SK-N-SH (cell line): ENCODE measurements at regions not wholly inside any gene's neighbourhood (a gene's known extent, or its start where the extent isn't known, plus 50 kb on each side); places are given as distances from the start of the nearest gene placed in this dataset.

Experiments
- CTCF ChIA-PET: fragments of 300-600, 350-600 bp; formaldehyde crosslinking; extraction: SDS; loops from one replicate; lab custom pipeline; 2021; lab: Yijun Ruan, JAX
- POLR2A ChIA-PET: fragments of 350-600 bp; sonication (Branson Sonifier 250); formaldehyde crosslinking; extraction: SDS; loops from one replicate; lab custom pipeline; 2020; ENCODE audit warnings: antibody characterized with exemption, inconsistent platforms; lab: Yijun Ruan, JAX
- DNase-seq: peaks from one replicate; pipeline ENCODE4 v3.0.0; 2012
- H2AFZ ChIP-seq: fragments of 200-600 bp; sonication (generic); 2 replicates; pipeline ENCODE4 v1.8.1; 2016; ENCODE audit warnings: antibody characterized with exemption, mild to moderate bottlenecking, low read depth
- H3F3A ChIP-seq: fragments of 200-600 bp; sonication (generic); replicated peaks from 2 replicates; pipeline ENCODE3; 2016; ENCODE audit warnings: antibody characterized with exemption, mild to moderate bottlenecking; ENCODE audit not compliant: insufficient read depth
- H3K27ac ChIP-seq, 2 experiments: fragments of 200-500 bp in 1 of 2; fragments of 200-600 bp in 1 of 2; sonication (Bioruptor generic) in 1 of 2; sonication (generic), shearing (Covaris generic) in 1 of 2; 2 replicates each; pipeline versions ENCODE4 v1.5.1 to v1.6.1; 2014 to 2016; ENCODE audit warnings: low read depth in 2 of 2, inconsistent platforms in 1 of 2, low read length in 1 of 2, mild to moderate bottlenecking in 1 of 2, mixed read lengths in 1 of 2
- H3K27me3 ChIP-seq: fragments of 200-600 bp; sonication (generic), shearing (Covaris generic); 2 replicates; pipeline ENCODE4 v1.6.1; 2016; ENCODE audit warnings: mixed run types; ENCODE audit not compliant: insufficient read depth
- H3K36me3 ChIP-seq, 2 experiments: fragments of 200-500 bp in 1 of 2; fragments of 200-600 bp in 1 of 2; sonication (Bioruptor generic) in 1 of 2; sonication (generic) in 1 of 2; replicated peaks in 1 of 2; 2 replicates each; pipeline versions ENCODE3 to v1.5.1; 2014 to 2016; ENCODE audit warnings: low read length in 1 of 2, mild to moderate bottlenecking in 1 of 2; ENCODE audit not compliant: insufficient read depth in 2 of 2, control insufficient read depth in 1 of 2
- H3K4me1 ChIP-seq, 2 experiments: fragments of 200-500 bp in 1 of 2; fragments of 200-600 bp in 1 of 2; sonication (Bioruptor generic) in 1 of 2; sonication (generic), shearing (Covaris generic) in 1 of 2; 2 replicates each; pipeline versions ENCODE4 v1.5.1 to v1.6.1; 2014 to 2016; ENCODE audit warnings: low read depth in 1 of 2, low read length in 1 of 2, mixed run types in 1 of 2; ENCODE audit not compliant: insufficient read depth in 2 of 2, control insufficient read depth in 1 of 2
- H3K4me2 ChIP-seq: fragments of 200-600 bp; sonication (generic), shearing (Covaris generic); 2 replicates; pipeline ENCODE4 v1.6.1; 2017; ENCODE audit warnings: mixed run types
- H3K4me3 ChIP-seq, 2 experiments: fragments of 200-500 bp in 1 of 2; fragments of 200-600 bp in 1 of 2; sonication (Bioruptor generic) in 1 of 2; sonication (generic), shearing (Covaris generic) in 1 of 2; 2 replicates each; pipeline versions ENCODE4 v1.5.1 to v1.8.1; 2014 to 2016; ENCODE audit warnings: low read depth in 2 of 2, inconsistent platforms in 1 of 2, low read length in 1 of 2, mild to moderate bottlenecking in 1 of 2, mixed read lengths in 1 of 2, moderate library complexity in 1 of 2
- H3K79me2 ChIP-seq: fragments of 200-600 bp; sonication (generic); 2 replicates; pipeline ENCODE4 v1.8.1; 2017; ENCODE audit warnings: mild to moderate bottlenecking; ENCODE audit not compliant: insufficient read depth
- H3K9ac ChIP-seq: fragments of 200-600 bp; sonication (generic); 2 replicates; pipeline ENCODE4 v1.6.1; 2017; ENCODE audit warnings: mixed run types
- H3K9me2 ChIP-seq: fragments of 200-600 bp; sonication (generic); 2 replicates; pipeline ENCODE4 v1.6.1; 2017; ENCODE audit warnings: mixed run types
- H3K9me3 ChIP-seq: fragments of 200-600 bp; sonication (generic); 2 replicates; pipeline ENCODE4 v1.6.1; 2017; ENCODE audit warnings: mixed run types, mild to moderate bottlenecking, moderate library complexity
- H4K20me1 ChIP-seq: fragments of 200-600 bp; sonication (generic); 2 replicates; pipeline ENCODE4 v1.6.1; 2017; ENCODE audit warnings: mild to moderate bottlenecking, mixed run types; ENCODE audit not compliant: insufficient read depth
- CHD2 ChIP-seq: fragments of 150-350 bp; IDR thresholded peaks from 2 replicates; pipeline ENCODE4 v1.6.1; 2018; ENCODE audit warnings: low read length; ENCODE audit not compliant: partially characterized antibody
- CTCF ChIP-seq: fragments of 200-600 bp; sonication (generic); IDR thresholded peaks from 2 replicates; pipeline ENCODE4 v1.6.1; 2017; ENCODE audit warnings: antibody characterized with exemption, mild to moderate bottlenecking, moderate library complexity
- FOSL2 ChIP-seq: IDR thresholded peaks from 2 replicates; pipeline ENCODE4 v1.4.0; 2012; ENCODE audit warnings: low read depth, mild to moderate bottlenecking, moderate library complexity, borderline replicate concordance
- GABPA ChIP-seq: IDR thresholded peaks from 2 replicates; pipeline ENCODE4 v1.4.0; 2012; ENCODE audit warnings: low read depth, mild to moderate bottlenecking
- GATA2 ChIP-seq: sonication (generic); formaldehyde crosslinking; IDR thresholded peaks from 2 replicates; pipeline ENCODE4 v1.5.0; 2020; ENCODE audit warnings: mild to moderate bottlenecking, missing genetic modification reagents
- JUND ChIP-seq: IDR thresholded peaks from 2 replicates; pipeline ENCODE4 v1.4.0; 2012
- MAX ChIP-seq: IDR thresholded peaks from 2 replicates; pipeline ENCODE4 v1.4.0; 2012; ENCODE audit warnings: low read depth
- MXI1 ChIP-seq: IDR thresholded peaks from 2 replicates; pipeline ENCODE4 v1.6.1; 2012; ENCODE audit warnings: mild to moderate bottlenecking, low read depth, low read length, improper control_type of control experiment
- NFIC ChIP-seq: IDR thresholded peaks from 2 replicates; pipeline ENCODE4 v1.4.0; 2012; ENCODE audit warnings: borderline replicate concordance
- POLR2AphosphoS5 ChIP-seq: IDR thresholded peaks from 2 replicates; pipeline ENCODE4 v1.6.1; 2012; ENCODE audit warnings: low read depth, low read length
- RAD21 ChIP-seq: IDR thresholded peaks from 2 replicates; pipeline ENCODE4 v1.6.1; 2012; ENCODE audit warnings: mild to moderate bottlenecking, low read length
- RCOR1 ChIP-seq: fragments of 150-350 bp; IDR thresholded peaks from 2 replicates; pipeline ENCODE4 v1.6.1; 2017; ENCODE audit warnings: antibody characterized with exemption, low read length
- REST ChIP-seq: IDR thresholded peaks from 2 replicates; pipeline ENCODE4 v1.6.1; 2012; ENCODE audit warnings: mild to moderate bottlenecking, low read depth, low read length, moderate library complexity
- SIN3A ChIP-seq: IDR thresholded peaks from 2 replicates; pipeline ENCODE4 v1.6.1; 2012; ENCODE audit warnings: low read depth, mild to moderate bottlenecking, low read length, moderate library complexity, borderline replicate concordance
- SMC3 ChIP-seq: IDR thresholded peaks from 2 replicates; pipeline ENCODE4 v1.6.1; 2012; ENCODE audit warnings: low read depth, low read length, improper control_type of control experiment
- USF1 ChIP-seq: IDR thresholded peaks from 2 replicates; pipeline ENCODE4 v1.4.0; 2012; ENCODE audit warnings: low read depth, borderline replicate concordance
- USF2 ChIP-seq: fragments of 150-350 bp; IDR thresholded peaks from 2 replicates; pipeline ENCODE4 v1.6.1; 2017; ENCODE audit warnings: antibody characterized with exemption, low read length, low read depth, borderline replicate concordance
- YY1 ChIP-seq: IDR thresholded peaks from 2 replicates; pipeline ENCODE4 v1.4.0; 2012; ENCODE audit warnings: low read depth, mild to moderate bottlenecking
- ZBTB33 ChIP-seq: IDR thresholded peaks from 2 replicates; pipeline ENCODE4 v1.4.0; 2012; ENCODE audit warnings: low read depth, borderline replicate concordance
- WGBS: methylation state at CpG from one replicate; pipeline ENCODE4 v1.1.6; 2017; ENCODE audit warnings: low lambda C conversion rate; 5-methylcytosine and 5-hydroxymethylcytosine counted together

- TF ChIP-seq REST (no peak), USF1 (no peak), ZBTB33 (no peak), RCOR1 (no peak), SIN3A (no peak), MXI1 (no peak)
Measured at GRCh38 chr14:34172173-34172451, 221.2 kb upstream of the EGLN3 start (continued).

GRCh38 chr14:34171431-34172172, 220.7 kb upstream of the EGLN3 start:
- Histone ChIP-seq H3K4me3 (no peak overlapping the region), H3K4me2 (no peak overlapping the region), H3K9me3 (no peaks in the 10 kb centered on the region), H3K36me3 (no peaks in the 10 kb centered on the region), H3K27ac (no peak overlapping the region), H2AFZ (no peak overlapping the region), H4K20me1 (no peaks in the 10 kb centered on the region), H3K27me3 (peaks cover 3% of the 10 kb centered on the region; the same call in 1 of the 2 replicates), H3F3A (no peaks in the 10 kb centered on the region), H3K9me2 (no peaks in the 10 kb centered on the region), H3K4me1 (no peaks in the 10 kb centered on the region), H3K9ac (no peak overlapping the region), H3K79me2 (no peaks in the 10 kb centered on the region)
- WGBS = 58% methylated on average over 8 of the region's 8 CpGs
- ChIA-PET POLR2A (no interaction called here), CTCF (no interaction called here)
- no peak for DNase-seq
- TF ChIP-seq SMC3 (no peak), RAD21 (no peak), CHD2 (no peak), GABPA (no peak), USF2 (no peak), GATA2 (CRISPR knock-in tag) (no peak), NFIC (no peak), YY1 (no peak), SIN3A (no peak), CTCF (no peak), MXI1 (no peak), FOSL2 (no peak), JUND (no peak), MAX (no peak), ZBTB33 (no peak), POLR2AphosphoS5 (no peak)
